HG03460 (cell line): ENCODE measurements at regions not wholly inside any gene's neighbourhood (a gene's known extent, or its start where the extent isn't known, plus 50 kb on each side); places are given as distances from the start of the nearest gene placed in this dataset.
"Not testable (repeated sequence)": the region's sequence is repeated elsewhere in the genome, so short reads cannot be mapped to it uniquely, and the experiment has no call there.

Experiments used
- ATAC-seq: cut with Tn5 transposase; IDR thresholded peaks from one replicate; pipeline ENCODE4 v1.9.1; 2021; ENCODE audit not compliant: unreplicated experiment

- ATAC-seq = no peak
Observed at GRCh38 chr1:68828013-68828412, 331.1 kb upstream of the DEPDC1 start.

DNA sequence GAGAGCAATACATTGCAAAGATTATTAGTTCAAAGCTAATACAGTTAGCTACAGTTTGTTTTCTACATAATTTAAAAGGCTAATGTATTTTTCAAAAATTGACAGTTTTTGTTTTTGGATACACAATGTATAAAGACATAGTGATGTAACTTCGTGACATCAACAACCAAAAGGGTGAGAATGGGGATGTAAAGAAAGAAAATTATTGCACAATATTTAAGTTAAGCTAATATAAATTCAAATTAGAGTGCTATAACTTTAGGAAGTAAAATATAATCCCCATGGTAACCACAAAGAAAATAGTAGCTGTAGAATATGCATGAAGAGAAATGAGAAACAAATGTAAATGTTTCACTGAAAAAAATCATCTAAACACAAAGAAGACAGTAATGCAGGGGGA is 334.4 kb upstream of the DEPDC1 start:
- ATAC-seq = no peak

DNA sequence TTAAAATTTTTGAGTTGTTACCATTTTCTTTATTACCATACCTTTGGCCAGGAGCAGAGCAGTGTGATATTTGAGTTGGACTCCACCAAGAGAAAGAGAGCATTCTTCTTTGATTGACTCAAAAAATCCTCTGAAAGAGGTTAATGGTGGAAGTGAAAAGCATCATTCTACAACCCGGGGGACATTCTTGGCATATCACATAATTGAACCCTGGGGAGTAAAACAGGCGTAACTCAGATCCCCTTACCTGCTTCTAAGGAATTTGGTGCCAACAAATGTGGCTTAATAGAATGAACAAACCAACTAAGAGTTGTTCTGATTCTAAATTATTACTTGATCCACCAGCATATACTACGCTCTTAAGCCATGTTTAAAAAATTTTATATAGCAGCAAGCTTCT is 351.1 kb upstream of the DEPDC1 start:
- ATAC-seq = no peak

- no peak for ATAC-seq
Observed at GRCh38 chr1:68868606-68869005, 371.7 kb upstream of the DEPDC1 start.

GRCh38 chr1:68873144-68873543 is 376.3 kb upstream of the DEPDC1 start:
- no peak for ATAC-seq

GRCh38 chr1:68881330-68882194 is 384.7 kb upstream of the DEPDC1 start:
- ATAC-seq = not testable (repeated sequence)

DNA sequence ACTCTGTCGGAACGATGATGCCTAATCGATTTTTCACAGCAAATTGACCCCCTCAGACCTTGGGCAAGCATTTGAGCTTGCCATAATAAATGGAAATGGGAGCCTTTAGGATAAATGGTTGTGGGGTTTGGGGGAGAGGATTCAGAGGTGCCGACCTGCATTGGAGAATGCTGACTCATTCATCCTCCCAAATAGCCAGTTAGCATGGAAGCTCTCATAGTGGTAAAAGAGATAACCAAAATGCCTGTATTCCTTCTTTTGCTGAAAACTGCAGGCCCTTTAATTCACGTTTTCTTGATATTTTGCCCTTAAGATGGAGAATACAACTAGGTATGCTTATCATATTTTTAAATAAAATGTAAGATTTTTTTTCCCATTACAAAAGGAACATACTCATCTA is 392.6 kb upstream of the DEPDC1 start:
- ATAC-seq = no peak

DNA sequence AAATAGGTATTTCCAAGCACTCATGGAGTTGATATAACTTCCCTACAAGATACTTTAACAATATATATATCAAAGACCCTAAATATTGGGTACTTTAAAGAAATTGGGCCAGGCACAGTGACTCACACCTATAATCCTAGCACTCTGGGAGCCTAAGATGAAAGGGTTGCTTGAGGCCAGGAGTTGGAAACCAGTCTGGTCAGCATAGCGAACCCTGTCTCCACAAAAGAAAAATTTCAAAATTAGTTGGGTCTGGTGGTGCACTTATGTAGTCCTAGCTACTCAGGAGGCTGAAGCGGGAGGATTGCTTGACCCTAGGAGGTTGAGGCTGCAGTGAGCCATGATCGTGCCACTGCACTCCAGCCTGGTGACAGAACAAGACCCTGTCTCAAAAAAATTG is 393.9 kb upstream of the DEPDC1 start:
- no peak for ATAC-seq

DNA sequence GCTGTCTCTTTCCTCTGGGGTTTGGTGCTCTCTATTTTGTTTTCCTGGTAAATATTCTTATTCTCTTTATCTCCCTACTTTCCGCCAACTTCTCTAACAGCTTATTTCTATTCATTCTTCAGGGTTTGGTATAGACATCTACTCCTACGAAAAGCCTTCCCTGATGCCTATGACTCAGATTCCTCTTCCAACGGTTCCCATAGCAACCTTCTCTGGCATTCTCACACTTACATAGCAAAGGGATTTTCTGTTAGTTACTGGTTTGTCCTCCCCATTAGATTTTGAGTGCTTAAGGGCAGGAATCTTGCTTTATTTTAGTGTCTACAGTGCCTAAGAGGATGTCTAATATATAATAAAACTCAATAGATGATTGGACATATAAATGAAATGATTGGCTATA is 407.6 kb upstream of the DEPDC1 start:
- no peak for ATAC-seq

DNA sequence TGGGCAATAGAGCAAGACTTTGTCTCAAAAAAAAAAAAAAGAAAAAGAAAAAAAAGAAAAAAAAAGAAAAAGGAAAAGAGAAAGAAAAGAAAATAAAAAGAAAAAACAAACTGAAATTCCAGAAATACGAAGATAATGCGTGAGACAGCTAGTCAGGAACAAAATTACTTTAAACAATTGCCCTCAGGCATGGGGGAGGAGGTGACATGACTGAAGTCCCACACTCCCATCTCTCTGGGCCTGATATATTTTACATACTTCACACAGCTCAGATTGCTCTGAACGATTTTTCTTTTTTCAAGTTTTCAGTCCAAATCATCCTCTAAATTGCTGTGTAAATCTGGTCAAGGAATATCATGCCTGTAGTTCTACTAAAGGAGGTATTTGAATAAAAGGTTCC is 409.5 kb upstream of the DEPDC1 start:
- no peak for ATAC-seq

GRCh38 chr1:68907491-68907890 is 410.6 kb upstream of the DEPDC1 start:
- ATAC-seq = no peak

GRCh38 chr1:68908316-68908715 is 411.4 kb upstream of the DEPDC1 start:
- no peak for ATAC-seq

DNA sequence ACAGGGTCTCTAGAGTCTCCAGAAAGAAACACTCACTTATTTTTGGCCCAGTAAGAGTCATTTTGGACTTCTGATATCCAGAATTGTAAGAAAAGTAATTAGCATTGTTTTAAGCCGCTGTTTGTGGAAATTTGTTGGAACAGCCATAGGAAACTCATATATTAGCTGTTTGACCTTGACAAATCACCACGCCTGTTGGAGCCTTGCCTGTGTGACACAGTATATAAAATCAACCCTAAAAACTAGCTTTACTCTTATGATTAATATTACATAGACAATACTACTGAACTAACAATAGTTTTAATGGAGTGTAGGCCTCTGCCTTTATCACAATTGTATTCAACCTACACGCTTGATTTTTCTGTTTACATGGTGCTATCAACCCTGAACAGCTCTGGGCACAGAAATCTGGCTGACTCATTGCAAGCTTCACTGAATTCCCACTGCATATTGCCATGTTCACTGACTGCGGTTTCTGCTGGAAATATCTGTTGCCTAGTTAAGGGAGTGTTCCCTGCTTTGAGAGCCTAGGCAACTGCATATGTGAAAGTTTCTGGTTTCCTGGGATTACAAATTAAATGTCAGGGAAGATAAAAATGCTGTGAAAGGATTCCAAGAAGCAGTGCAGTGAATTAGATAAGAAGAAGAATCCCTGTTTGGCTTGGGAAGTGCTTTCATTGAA is 419.5 kb upstream of the DEPDC1 start:
- ATAC-seq = no peak

DNA sequence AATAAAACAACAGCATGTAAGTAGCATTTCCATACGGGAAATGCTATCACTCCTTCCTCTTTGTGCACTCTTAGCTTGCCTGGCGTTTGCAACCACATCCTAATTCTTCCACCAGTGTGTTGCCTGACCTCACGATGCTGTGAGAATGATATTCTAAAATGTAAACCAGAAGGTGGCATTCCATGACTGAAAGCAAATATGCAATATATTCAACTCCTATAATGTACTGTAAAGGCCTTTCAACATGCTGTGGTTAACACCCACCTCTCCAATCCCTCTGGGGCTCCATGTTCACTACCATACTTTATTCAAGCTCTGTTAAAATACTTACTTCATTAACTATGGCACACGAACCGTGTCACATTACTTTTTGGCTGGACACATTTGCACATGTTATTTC is 420.6 kb upstream of the DEPDC1 start:
- ATAC-seq = no peak

DNA sequence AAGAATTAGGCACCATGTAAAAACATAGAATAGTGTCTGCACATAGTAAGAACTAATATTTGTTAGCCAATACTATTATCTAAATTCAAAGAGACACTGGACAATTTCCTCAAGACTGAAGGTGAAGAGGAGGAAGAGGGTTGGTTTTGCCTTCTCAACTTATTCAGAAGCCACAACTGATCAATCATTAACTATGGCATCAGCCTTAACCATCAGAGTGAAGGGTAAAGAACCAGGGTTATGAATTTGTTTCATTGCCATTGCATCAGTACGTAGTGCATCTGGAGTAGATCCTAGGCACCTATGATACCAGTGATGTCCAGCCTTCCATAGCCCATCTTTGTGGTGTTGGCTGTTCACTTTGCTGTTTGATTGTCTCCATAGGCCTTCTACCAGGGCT is 421.7 kb upstream of the DEPDC1 start:
- no peak for ATAC-seq

- ATAC-seq = no peak
Observed at GRCh38 chr1:68919075-68919474, 422.2 kb upstream of the DEPDC1 start.

DNA sequence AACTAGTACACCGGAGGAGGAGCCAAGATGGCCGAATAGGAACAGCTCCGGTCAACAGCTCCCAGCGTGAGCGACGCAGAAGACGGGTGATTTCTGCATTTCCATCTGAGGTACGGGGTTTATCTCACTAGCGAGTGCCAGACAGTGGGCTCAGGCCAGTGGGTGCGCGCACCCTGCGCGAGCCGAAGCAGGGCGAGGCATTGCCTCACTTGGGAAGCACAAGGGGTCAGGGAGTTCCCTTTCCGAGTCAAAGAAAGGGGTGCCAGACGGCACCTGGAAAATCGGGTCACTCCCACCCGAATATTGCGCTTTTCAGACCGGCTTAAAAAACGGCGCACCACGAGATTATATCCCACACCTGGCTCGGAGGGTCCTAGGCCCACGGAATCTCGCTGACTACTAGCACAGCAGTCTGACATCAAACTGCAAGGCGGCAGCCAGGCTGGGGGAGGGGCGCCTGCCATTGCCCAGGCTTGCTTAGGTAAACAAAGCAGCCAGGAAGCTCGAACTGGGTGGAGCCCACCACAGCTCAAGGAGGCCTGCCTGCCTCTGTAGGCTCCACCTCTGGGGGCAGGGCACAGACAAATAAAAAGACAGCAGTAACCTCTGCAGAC is 426.7 kb upstream of the DEPDC1 start:
- ATAC-seq = not testable (repeated sequence)

DNA sequence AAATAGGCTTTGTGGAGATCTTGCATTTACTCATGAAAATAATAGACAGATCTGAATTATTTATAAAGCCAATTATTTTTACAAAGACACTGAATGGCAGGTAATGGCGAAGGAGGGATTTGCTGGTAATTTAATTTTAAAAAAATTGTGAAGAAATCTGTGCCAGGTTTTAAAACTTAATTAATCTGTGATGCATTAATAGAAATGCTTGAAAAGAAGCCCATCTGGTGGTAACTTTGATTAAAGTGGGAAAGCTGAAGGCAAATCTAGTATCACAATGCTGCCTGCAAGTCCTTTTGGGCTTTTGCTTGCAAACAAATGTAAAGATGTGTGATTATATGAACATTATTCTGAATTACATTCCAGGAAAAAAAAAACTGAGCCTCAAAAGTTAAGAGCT is 433.2 kb upstream of the DEPDC1 start:
- no peak for ATAC-seq

GRCh38 chr1:68936530-68936929 is 439.6 kb upstream of the DEPDC1 start:
- no peak for ATAC-seq

DNA sequence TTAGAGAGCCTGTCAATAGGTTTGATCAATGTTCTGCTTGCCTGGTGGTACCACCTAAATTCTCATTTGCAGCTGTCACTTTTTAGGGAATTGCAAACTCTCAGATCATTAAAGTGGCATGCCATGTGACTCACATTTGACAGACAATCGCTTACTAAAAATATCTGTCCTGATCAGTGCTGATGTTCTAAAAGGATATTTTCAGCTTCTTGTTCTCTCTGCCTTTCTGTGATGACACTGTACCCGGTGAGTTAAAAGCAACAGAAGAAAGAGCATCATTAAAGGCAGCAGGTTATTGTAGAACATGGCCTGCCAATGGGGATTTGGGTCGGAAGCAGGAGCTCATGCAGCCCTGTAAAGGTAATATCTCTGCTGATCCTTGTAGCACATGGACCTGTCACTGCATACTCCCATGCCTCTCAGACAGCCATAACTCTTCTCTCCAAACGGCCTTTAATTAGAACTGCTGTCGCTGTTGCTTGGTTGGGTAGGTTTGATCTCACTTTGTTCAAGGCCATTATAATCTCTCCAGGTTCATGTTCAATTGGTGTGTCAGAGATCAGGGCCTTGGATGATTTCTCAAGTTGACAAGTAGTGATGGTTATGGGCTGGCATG is 441.3 kb upstream of the DEPDC1 start:
- no peak for ATAC-seq

DNA sequence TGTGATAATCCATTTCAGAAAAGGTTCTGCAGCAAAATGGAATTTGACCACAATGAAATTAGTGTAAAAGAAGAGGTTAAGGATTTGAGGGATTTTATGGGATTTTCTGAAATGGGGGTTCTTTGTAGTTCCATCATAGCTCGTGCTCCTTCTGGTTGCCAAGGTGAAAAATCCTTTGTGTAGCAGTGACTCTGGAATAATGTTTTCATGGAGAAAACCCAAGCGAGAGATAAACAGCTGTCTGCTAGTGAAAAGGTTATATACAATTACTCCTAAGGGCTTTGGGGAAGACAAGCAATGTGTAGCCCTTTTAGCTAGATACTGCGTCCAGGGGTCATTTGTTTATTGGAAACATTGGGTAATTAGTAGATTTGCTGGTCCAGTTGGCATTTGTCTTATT is 453.2 kb upstream of the DEPDC1 start:
- ATAC-seq = no peak

DNA sequence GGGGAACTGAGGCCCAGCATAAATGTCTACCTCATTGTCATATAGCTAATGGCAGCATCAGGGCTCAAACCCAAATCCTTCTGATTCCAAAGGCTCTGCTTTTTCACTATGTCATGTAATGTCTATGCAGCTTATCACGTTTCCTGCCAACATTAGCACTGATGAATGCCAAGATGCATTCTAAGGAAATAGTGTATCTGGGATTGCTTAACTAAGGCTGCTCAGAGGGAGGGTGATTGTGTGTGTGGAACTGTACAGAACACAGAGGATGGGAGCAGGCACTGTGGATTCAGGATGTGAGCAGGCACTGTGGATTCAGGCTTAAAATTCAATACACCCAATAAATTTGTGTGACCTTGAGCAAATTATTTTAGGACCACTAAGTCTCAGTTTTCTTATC is 456.4 kb upstream of the DEPDC1 start:
- ATAC-seq = no peak
